ENCODE measurements at regions not wholly inside any gene's neighbourhood (a gene's known extent, or its start where the extent isn't known, plus 50 kb on each side); places are given as distances from the start of the nearest gene placed in this dataset.
A peak's percentile ranks its signal among the peaks of the same experiment; 100 is the strongest.

DNA sequence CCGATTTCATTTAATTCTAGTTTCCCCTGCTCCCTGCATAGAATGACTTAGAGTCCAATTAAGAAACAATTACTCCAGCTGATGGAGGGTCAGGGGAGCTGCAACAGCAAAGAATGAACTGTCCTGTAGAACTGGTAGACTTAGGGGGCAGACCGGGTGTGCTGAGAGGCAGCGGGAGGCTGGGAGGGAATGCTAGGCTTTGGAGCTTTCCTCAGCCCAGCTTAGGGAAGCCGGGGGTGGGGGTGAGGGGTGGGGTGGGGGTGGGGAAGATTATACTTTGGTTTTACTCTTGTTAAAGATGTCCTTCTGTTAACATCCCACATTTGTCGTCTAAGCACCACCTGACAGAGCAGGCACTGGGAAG is 458.6 kb upstream of the ASIC2 start:
- Histone ChIP-seq H3K36me3 (no peaks in the 10 kb centered on the region), H3K4me3 (ENCODE audit: low read depth, low read length) (peak overlapping the region; percentile 25; the same call in 1 of the 2 replicates), H3K4me1 (no peaks in the 10 kb centered on the region), H3K9me3 (peaks cover 2% of the 10 kb centered on the region; the same call in 1 of the 2 replicates), H3K27me3 (peaks cover 19% of the 10 kb centered on the region; the same call in 1 of the 2 replicates)
- DNase-seq, result no peak
- TF ChIP-seq CTCF (IDR thresholded peaks at IDR 0.05; ENCODE audit: low read depth, low read length), result no peak

DNA sequence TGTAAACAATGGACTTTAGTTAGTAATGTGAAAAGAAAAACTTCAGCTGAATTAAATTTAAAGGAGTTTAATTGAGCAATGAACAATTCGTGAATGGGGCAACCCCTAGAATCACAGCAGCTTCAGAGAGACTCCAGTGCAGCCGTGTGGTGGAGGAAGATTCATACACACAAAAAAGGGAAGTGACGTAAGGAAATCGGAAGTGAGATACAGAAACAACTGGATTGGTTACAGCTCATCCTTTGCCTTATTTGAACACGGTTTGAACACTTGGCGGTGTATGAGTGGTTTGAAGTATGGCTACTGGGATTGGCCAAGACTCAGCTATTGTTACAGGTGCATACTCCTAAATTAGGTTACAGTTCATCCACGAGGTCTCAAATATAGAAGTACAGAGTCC is 460.4 kb upstream of the ASIC2 start:
- Histone ChIP-seq H3K36me3 (no peaks in the 10 kb centered on the region), H3K4me3 (ENCODE audit: low read depth, low read length) (no peak overlapping the region), H3K4me1 (no peaks in the 10 kb centered on the region), H3K9me3 (peaks cover 2% of the 10 kb centered on the region; the same call in 1 of the 2 replicates), H3K27me3 (peaks cover 17% of the 10 kb centered on the region)
- TF ChIP-seq CTCF (IDR thresholded peaks at IDR 0.05; ENCODE audit: low read depth, low read length), result no peak
- no peak for DNase-seq

GRCh38 chr17:33756021-33756420 is 462.9 kb upstream of the ASIC2 start:
- no peaks in the 10 kb centered on the region for H3K4me1 ChIP-seq
- DNase-seq, result no peak
- TF ChIP-seq CTCF (IDR thresholded peaks at IDR 0.05; ENCODE audit: low read depth, low read length), result no peak
- H3K36me3 ChIP-seq, result no peaks in the 10 kb centered on the region
- H3K9me3 ChIP-seq, result peaks cover 2% of the 10 kb centered on the region; the same call in 1 of the 2 replicates
- H3K27me3 ChIP-seq, result peaks cover 17% of the 10 kb centered on the region
- no peak overlapping the region for H3K4me3 ChIP-seq (ENCODE audit: low read depth, low read length)

DNA sequence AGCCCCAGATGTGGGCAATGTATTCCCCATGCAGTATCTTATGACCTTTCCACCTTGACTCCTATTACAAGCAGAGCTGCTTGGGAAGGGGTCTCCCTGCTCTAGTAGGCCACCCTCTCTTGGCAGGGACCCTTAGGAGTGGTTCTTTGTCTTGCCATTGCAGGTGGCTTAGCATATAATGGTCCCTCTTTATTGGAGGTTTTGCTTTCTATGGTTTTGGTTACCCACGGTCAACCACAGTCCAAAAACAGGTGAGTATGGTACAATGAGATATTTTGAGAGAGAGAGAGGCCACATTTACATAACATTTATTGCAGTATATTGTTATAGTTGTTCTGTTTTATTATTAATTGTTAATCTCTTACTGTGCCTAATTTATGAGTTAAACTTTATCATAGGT is 472.8 kb upstream of the ASIC2 start:
- no peak for TF ChIP-seq CTCF (IDR thresholded peaks at IDR 0.05; ENCODE audit: low read depth, low read length)
- H3K4me1 ChIP-seq, result no peaks in the 10 kb centered on the region
- no peak overlapping the region for H3K4me3 ChIP-seq (ENCODE audit: low read depth, low read length)
- no peaks in the 10 kb centered on the region for H3K36me3 ChIP-seq
- no peak for DNase-seq
- H3K9me3 ChIP-seq, result no peaks in the 10 kb centered on the region
- H3K27me3 ChIP-seq, result no peaks in the 10 kb centered on the region; the same call in 1 of the 2 replicates

GRCh38 chr17:33766721-33767120 is 473.6 kb upstream of the ASIC2 start:
- no peaks in the 10 kb centered on the region for H3K9me3 ChIP-seq
- no peak overlapping the region for H3K4me3 ChIP-seq (ENCODE audit: low read depth, low read length)
- no peaks in the 10 kb centered on the region for H3K27me3 ChIP-seq
- H3K36me3 ChIP-seq, result no peaks in the 10 kb centered on the region
- no peak for TF ChIP-seq CTCF (IDR thresholded peaks at IDR 0.05; ENCODE audit: low read depth, low read length)
- DNase-seq, result no peak
- H3K4me1 ChIP-seq, result peaks cover 3% of the 10 kb centered on the region

GRCh38 chr17:33769066-33769465 is 476.0 kb upstream of the ASIC2 start:
- H3K27me3 ChIP-seq, result no peaks in the 10 kb centered on the region
- peaks cover 5% of the 10 kb centered on the region for H3K4me1 ChIP-seq
- no peak for TF ChIP-seq CTCF (IDR thresholded peaks at IDR 0.05; ENCODE audit: low read depth, low read length)
- no peaks in the 10 kb centered on the region for H3K36me3 ChIP-seq
- H3K4me3 ChIP-seq (ENCODE audit: low read depth, low read length), result no peak overlapping the region
- no peak for DNase-seq
- H3K9me3 ChIP-seq, result no peaks in the 10 kb centered on the region
